CD14-positive monocyte (primary cell): ENCODE measurements at regions not wholly inside any gene's neighbourhood (a gene's known extent, or its start where the extent isn't known, plus 50 kb on each side); places are given as distances from the start of the nearest gene placed in this dataset.

ENCODE experiments used
- DNase-seq, 3 donors: peaks; one replicate each; pipeline ENCODE4 v3.0.0-alpha.2; 2011 to 2022
- H2AFZ ChIP-seq: 2 replicates; pipeline ENCODE4 v1.6.0; 2012; ENCODE audit warnings: mild to moderate bottlenecking, low read depth, low read length, inconsistent platforms; ENCODE audit not compliant: insufficient read depth, poor library complexity, severe bottlenecking
- H3K27ac ChIP-seq, 2 donors: 1 replicate in 1 of 2; 2 replicates in 1 of 2; pipeline ENCODE4 v1.5.1; 2012 to 2013; ENCODE audit warnings: low read length in 2 of 2, control low read depth in 1 of 2, inconsistent platforms in 1 of 2, low read depth in 1 of 2, mild to moderate bottlenecking in 1 of 2
- H3K27me3 ChIP-seq, 2 donors: one replicate each; pipeline versions ENCODE4 v1.6.0 to v1.6.1; 2011 to 2013; ENCODE audit warnings: low read length in 2 of 2; ENCODE audit not compliant: control insufficient read depth in 2 of 2, insufficient read depth in 2 of 2
- H3K36me3 ChIP-seq, 2 donors: replicated peaks in 1 of 2; 1 replicate in 1 of 2; 2 replicates in 1 of 2; pipeline versions ENCODE4 v1.5.1 to v1.6.1; 2012 to 2013; ENCODE audit warnings: low read length in 2 of 2, control low read depth in 1 of 2, inconsistent platforms in 1 of 2, mild to moderate bottlenecking in 1 of 2; ENCODE audit not compliant: insufficient read depth in 2 of 2, control insufficient read depth in 1 of 2
- H3K4me1 ChIP-seq, 2 donors: 1 replicate in 1 of 2; 2 replicates in 1 of 2; pipeline versions ENCODE4 v1.5.1 to v1.6.1; 2012 to 2013; ENCODE audit warnings: low read length in 2 of 2, control low read depth in 1 of 2, inconsistent platforms in 1 of 2, mild to moderate bottlenecking in 1 of 2, moderate library complexity in 1 of 2; ENCODE audit not compliant: insufficient read depth in 2 of 2, control insufficient read depth in 1 of 2
- H3K4me2 ChIP-seq: replicated peaks from 2 replicates; pipeline ENCODE3; 2012; ENCODE audit warnings: low read length, moderate library complexity, mild to moderate bottlenecking; ENCODE audit not compliant: poor library complexity, severe bottlenecking; ENCODE audit errors: extremely low read depth
- H3K4me3 ChIP-seq, 3 experiments: fragments of 200-600 bp in 1 of 3; sonication (generic) in 1 of 3; replicated peaks in 1 of 3; 1 replicate in 2 of 3; 2 replicates in 1 of 3; pipeline ENCODE4 v1.5.1; 2011 to 2013; ENCODE audit warnings: low read length in 3 of 3, mild to moderate bottlenecking in 3 of 3, control low read depth in 2 of 3, low read depth in 2 of 3, inconsistent platforms in 1 of 3, moderate library complexity in 1 of 3
- H3K79me2 ChIP-seq: 2 replicates; pipeline ENCODE4 v1.6.0; 2012; ENCODE audit warnings: mild to moderate bottlenecking, control low read depth, inconsistent platforms, low read length, moderate library complexity; ENCODE audit not compliant: insufficient read depth
- H3K9ac ChIP-seq: 2 replicates; pipeline ENCODE4 v1.6.0; 2017; ENCODE audit warnings: low read length, mild to moderate bottlenecking; ENCODE audit not compliant: insufficient read depth, poor library complexity, severe bottlenecking
- H3K9me3 ChIP-seq, 2 donors: replicated peaks in 1 of 2; 1 replicate in 1 of 2; 2 replicates in 1 of 2; pipeline versions ENCODE4 v1.5.1 to v1.6.1; 2012 to 2013; ENCODE audit warnings: low read length in 2 of 2, control low read depth in 1 of 2; ENCODE audit not compliant: control insufficient read depth in 1 of 2, insufficient read depth in 1 of 2
- H4K20me1 ChIP-seq: 2 replicates; pipeline ENCODE4 v1.6.0; 2012; ENCODE audit warnings: mild to moderate bottlenecking, low read length, control low read depth, moderate library complexity; ENCODE audit not compliant: insufficient read depth
- H3K27ac Mint-ChIP-seq, 7 donors: one replicate each; pipeline ENCODE4 v1.8.0; 2020; ENCODE audit warnings: mild to moderate bottlenecking in 7 of 7, mixed read lengths in 7 of 7, moderate library complexity in 6 of 7, inconsistent platforms in 2 of 7
- H3K27me3 Mint-ChIP-seq, 3 donors: one replicate each; pipeline ENCODE4 v1.8.0; 2021 to 2022; ENCODE audit warnings: low read depth in 3 of 3, mild to moderate bottlenecking in 3 of 3, mixed read lengths in 3 of 3, moderate library complexity in 3 of 3, inconsistent platforms in 1 of 3
- H3K36me3 Mint-ChIP-seq, 2 donors: one replicate each; pipeline ENCODE4 v1.8.0; 2020; ENCODE audit warnings: mixed read lengths in 2 of 2, inconsistent platforms in 1 of 2, mild to moderate bottlenecking in 1 of 2
- H3K4me1 Mint-ChIP-seq: one replicate; pipeline ENCODE4 v1.8.0; 2020; ENCODE audit warnings: mild to moderate bottlenecking, mixed read lengths
- H3K4me3 Mint-ChIP-seq, 2 donors: one replicate each; pipeline ENCODE4 v1.8.0; 2020; ENCODE audit warnings: mild to moderate bottlenecking in 2 of 2, mixed read lengths in 2 of 2, moderate library complexity in 1 of 2
- H3K9me3 Mint-ChIP-seq, 7 donors: one replicate each; pipeline ENCODE4 v1.8.0; 2020 to 2022; ENCODE audit warnings: mixed read lengths in 7 of 7, mild to moderate bottlenecking in 6 of 7, moderate library complexity in 6 of 7, inconsistent platforms in 2 of 7
- WGBS: methylation state at CpG from one replicate; pipeline ENCODE4 v1.1.5; 2013; ENCODE audit warnings: missing lambda C conversion rate; ENCODE audit not compliant: insufficient coverage; 5-methylcytosine and 5-hydroxymethylcytosine counted together
- intact Hi-C, 2 donors: fragments of 100-400 bp; cut with micrococcal nuclease; formaldehyde crosslinking; loops; one replicate each; pipeline versions ENCODE4 v1.15.0 to v1.15.1; 2023
- TF ChIP-seq, protein P1 (sequence below): fragments of 200-600 bp; IDR thresholded peaks from one replicate; pipeline ENCODE4 v1.8.0; 2022; ENCODE audit warnings: antibody characterized with exemption, mild to moderate bottlenecking

DNA sequence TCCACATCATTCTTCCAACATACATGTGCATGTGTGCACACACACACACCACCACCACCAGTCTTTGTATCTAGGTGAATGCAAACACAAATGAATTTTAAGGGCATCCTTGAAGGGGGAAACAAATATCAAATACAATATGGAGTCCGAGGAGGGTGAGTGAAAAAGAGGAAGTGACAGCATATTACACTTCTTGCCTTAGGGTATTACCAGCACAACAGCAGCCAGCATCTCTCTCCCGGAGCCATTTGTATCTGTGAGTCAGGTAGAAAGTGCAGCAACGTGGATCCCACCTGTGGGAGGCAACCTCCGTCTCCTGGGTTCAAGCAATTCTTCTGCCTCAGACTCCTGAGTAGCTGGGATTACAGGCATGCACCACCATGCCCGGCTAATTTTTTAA, 483.2 kb downstream of the SMARCA1 start:
- Mint-ChIP-seq H3K4me3 (no peak overlapping the region), H3K27ac (no peak overlapping the region), H3K27me3 (peaks cover 0 to 3% (median 1%) of the 10 kb centered on the region in 3 donors), H3K4me1 (no peaks in the 10 kb centered on the region), H3K36me3 (no peaks in the 10 kb centered on the region), H3K9me3 (peaks cover 0 to 9% (median 0%) of the 10 kb centered on the region in 7 donors)
- Histone ChIP-seq H3K4me1 (no peaks in the 10 kb centered on the region), H2AFZ (no peak overlapping the region), H3K27me3 (no peaks in the 10 kb centered on the region), H3K4me3 (no peak overlapping the region), H3K79me2 (no peaks in the 10 kb centered on the region), H3K9ac (no peak overlapping the region), H3K36me3 (no peaks in the 10 kb centered on the region), H3K4me2 (no peak overlapping the region), H3K9me3 (no peaks in the 10 kb centered on the region), H3K27ac (no peak overlapping the region), H4K20me1 (no peaks in the 10 kb centered on the region)
- WGBS, result 100% methylated on average over 1 of the region's 5 CpGs
- DNase-seq, result no peak
- TF ChIP-seq, protein P1, sequence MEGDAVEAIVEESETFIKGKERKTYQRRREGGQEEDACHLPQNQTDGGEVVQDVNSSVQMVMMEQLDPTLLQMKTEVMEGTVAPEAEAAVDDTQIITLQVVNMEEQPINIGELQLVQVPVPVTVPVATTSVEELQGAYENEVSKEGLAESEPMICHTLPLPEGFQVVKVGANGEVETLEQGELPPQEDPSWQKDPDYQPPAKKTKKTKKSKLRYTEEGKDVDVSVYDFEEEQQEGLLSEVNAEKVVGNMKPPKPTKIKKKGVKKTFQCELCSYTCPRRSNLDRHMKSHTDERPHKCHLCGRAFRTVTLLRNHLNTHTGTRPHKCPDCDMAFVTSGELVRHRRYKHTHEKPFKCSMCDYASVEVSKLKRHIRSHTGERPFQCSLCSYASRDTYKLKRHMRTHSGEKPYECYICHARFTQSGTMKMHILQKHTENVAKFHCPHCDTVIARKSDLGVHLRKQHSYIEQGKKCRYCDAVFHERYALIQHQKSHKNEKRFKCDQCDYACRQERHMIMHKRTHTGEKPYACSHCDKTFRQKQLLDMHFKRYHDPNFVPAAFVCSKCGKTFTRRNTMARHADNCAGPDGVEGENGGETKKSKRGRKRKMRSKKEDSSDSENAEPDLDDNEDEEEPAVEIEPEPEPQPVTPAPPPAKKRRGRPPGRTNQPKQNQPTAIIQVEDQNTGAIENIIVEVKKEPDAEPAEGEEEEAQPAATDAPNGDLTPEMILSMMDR, result no peak
- intact Hi-C loops, result no loop called here

DNA sequence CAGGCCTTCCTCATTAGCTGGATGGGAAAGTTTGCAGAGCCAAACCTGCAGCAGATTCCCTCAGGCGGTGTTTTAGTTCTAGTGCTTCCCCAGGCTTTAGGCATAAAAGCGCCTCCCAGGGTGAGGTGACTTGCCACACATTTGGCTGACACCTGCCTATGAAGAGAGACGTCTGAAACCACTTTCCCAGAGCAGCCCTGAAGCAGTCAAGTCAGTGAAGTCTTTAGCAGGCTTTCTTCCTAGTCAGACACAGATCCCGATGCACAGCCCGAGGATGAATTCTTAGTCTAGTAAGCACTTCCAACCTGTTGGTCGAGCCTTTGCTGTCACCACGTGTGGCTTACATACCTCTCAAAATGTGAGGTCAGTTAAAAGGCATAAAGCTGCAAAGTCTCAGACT, 484.1 kb downstream of the SMARCA1 start:
- Histone ChIP-seq H3K4me2 (no peak overlapping the region), H3K27ac (no peak overlapping the region), H3K9me3 (no peaks in the 10 kb centered on the region), H3K79me2 (no peaks in the 10 kb centered on the region), H4K20me1 (no peaks in the 10 kb centered on the region), H3K4me1 (no peaks in the 10 kb centered on the region), H2AFZ (no peak overlapping the region), H3K27me3 (no peaks in the 10 kb centered on the region), H3K9ac (no peak overlapping the region), H3K4me3 (no peak overlapping the region), H3K36me3 (no peaks in the 10 kb centered on the region)
- no peaks in the 10 kb centered on the region for H3K4me1 Mint-ChIP-seq
- 86% methylated on average over 2 of the region's 7 CpGs for WGBS
- TF ChIP-seq, protein P1, result no peak
- peaks cover 0 to 7% (median 0%) of the 10 kb centered on the region in 7 donors for H3K9me3 Mint-ChIP-seq
- no peaks in the 10 kb centered on the region for H3K36me3 Mint-ChIP-seq
- H3K27ac Mint-ChIP-seq, result no peak overlapping the region
- H3K4me3 Mint-ChIP-seq, result no peak overlapping the region
- intact Hi-C loops, result no loop called here
- peaks cover 0 to 3% (median 1%) of the 10 kb centered on the region in 3 donors for H3K27me3 Mint-ChIP-seq
- DNase-seq, result no peak
